GM23248 (cell line): ENCODE measurements at regions not wholly inside any gene's neighbourhood (a gene's known extent, or its start where the extent isn't known, plus 50 kb on each side); places are given as distances from the start of the nearest gene placed in this dataset.

Experiments used
- DNase-seq: peaks from one replicate; pipeline ENCODE4 v3.0.0-alpha.2; 2015
- H2AFZ ChIP-seq: fragments of 200-600 bp; sonication (generic); 2 replicates; pipeline ENCODE4 v1.6.1; 2016; ENCODE audit warnings: antibody characterized with exemption
- H3F3A ChIP-seq: fragments of 200-600 bp; sonication (generic); 2 replicates; pipeline ENCODE4 v1.6.1; 2016; ENCODE audit warnings: mild to moderate bottlenecking, antibody characterized with exemption, mixed run types; ENCODE audit not compliant: insufficient read depth
- H3K27ac ChIP-seq: fragments of 200-600 bp; sonication (generic); 2 replicates; pipeline ENCODE4 v1.5.1; 2016; ENCODE audit warnings: mild to moderate bottlenecking
- H3K27me3 ChIP-seq: fragments of 200-600 bp; sonication (generic); replicated peaks from 2 replicates; pipeline ENCODE4 v1.6.1; 2016; ENCODE audit warnings: mild to moderate bottlenecking; ENCODE audit not compliant: insufficient read depth
- H3K36me3 ChIP-seq: fragments of 200-600 bp; sonication (generic); 2 replicates; pipeline ENCODE4 v1.6.1; 2016; ENCODE audit warnings: low read depth, mild to moderate bottlenecking
- H3K4me1 ChIP-seq: fragments of 200-600 bp; sonication (generic); 2 replicates; pipeline ENCODE4 v1.6.1; 2016; ENCODE audit warnings: mild to moderate bottlenecking; ENCODE audit not compliant: insufficient read depth
- H3K4me2 ChIP-seq: fragments of 200-600 bp; sonication (generic); one replicate; pipeline ENCODE4 v1.6.1; 2016; ENCODE audit warnings: mild to moderate bottlenecking; ENCODE audit not compliant: unreplicated experiment
- H3K4me3 ChIP-seq: fragments of 200-600 bp; sonication (generic); 2 replicates; pipeline ENCODE4 v1.5.1; 2016; ENCODE audit warnings: mild to moderate bottlenecking
- H3K79me2 ChIP-seq: fragments of 200-600 bp; sonication (generic); 2 replicates; pipeline ENCODE4 v1.6.1; 2016; ENCODE audit warnings: mild to moderate bottlenecking; ENCODE audit not compliant: insufficient read depth
- H3K9ac ChIP-seq: fragments of 200-600 bp; sonication (generic); 2 replicates; pipeline ENCODE4 v1.6.1; 2016; ENCODE audit warnings: mild to moderate bottlenecking
- H3K9me2 ChIP-seq: fragments of 200-600 bp; sonication (generic); 2 replicates; pipeline ENCODE4 v1.6.1; 2016; ENCODE audit warnings: mixed run types, mild to moderate bottlenecking, moderate library complexity; ENCODE audit not compliant: insufficient read depth
- H3K9me3 ChIP-seq: fragments of 200-600 bp; sonication (generic); one replicate; pipeline ENCODE4 v1.6.1; 2017; ENCODE audit warnings: low read depth
- H4K20me1 ChIP-seq: fragments of 200-600 bp; sonication (generic); 2 replicates; pipeline ENCODE4 v1.6.0; 2016; ENCODE audit not compliant: insufficient read depth
- EZH2 ChIP-seq: fragments of 200-600 bp; sonication (generic); IDR thresholded peaks from 2 replicates; pipeline ENCODE4 v1.6.1; 2018; ENCODE audit warnings: antibody characterized with exemption, mild to moderate bottlenecking; ENCODE audit not compliant: insufficient read depth, poor library complexity, severe bottlenecking
- EZH2phosphoT487 ChIP-seq: fragments of 200-600 bp; sonication (generic); IDR thresholded peaks from 2 replicates; pipeline ENCODE4 v1.6.1; 2018; ENCODE audit warnings: antibody characterized with exemption, moderate library complexity, mild to moderate bottlenecking, low read depth; ENCODE audit not compliant: insufficient read depth
- WGBS, 2 experiments: methylation state at CpG; one replicate each; pipeline ENCODE4 v1.1.6; 2015 to 2017; ENCODE audit warnings: low lambda C conversion rate in 2 of 2, low coverage in 1 of 2; ENCODE audit errors: missing lambda C conversion rate in 2 of 2; 5-methylcytosine and 5-hydroxymethylcytosine counted together
- in situ Hi-C: fragments of 300-500 bp; cut with MboI; formaldehyde crosslinking; loops from 2 replicates; pipeline ENCODE4 v1.15.0; 2020

DNA sequence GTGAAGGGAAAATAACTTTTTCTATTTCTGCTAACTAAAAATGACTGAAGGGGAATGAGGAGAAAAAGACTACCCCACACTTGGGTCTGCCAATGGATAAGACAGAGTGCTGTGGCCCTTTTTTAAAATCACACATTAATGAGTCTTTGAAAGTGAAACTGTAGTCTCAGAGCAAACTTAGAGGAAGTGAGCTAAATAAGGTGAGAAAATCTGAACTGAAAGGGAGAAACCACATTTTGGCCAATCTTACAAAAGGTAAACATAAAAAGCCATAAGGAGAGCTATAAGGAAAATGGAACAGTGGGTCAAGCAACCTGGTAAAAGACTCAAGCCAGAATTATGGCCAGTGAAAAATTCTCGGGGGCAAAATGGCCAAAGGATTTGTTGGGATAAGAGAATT lies 755.1 kb upstream of the IGFBP7 start:
- in situ Hi-C loops, result no loop called here
- Histone ChIP-seq H3K4me2 (no peak overlapping the region), H3K27ac (no peak overlapping the region), H3K27me3 (no peaks in the 10 kb centered on the region), H3K9me2 (0 out of 2 replicates have a peak, but pooled peaks cover 5% of the 10 kb centered on the region), H3K9ac (no peak overlapping the region), H3K36me3 (no peaks in the 10 kb centered on the region), H3K9me3 (no peaks in the 10 kb centered on the region), H3K4me1 (no peaks in the 10 kb centered on the region), H4K20me1 (no peaks in the 10 kb centered on the region), H2AFZ (no peak overlapping the region), H3F3A (no peaks in the 10 kb centered on the region), H3K4me3 (no peak overlapping the region), H3K79me2 (no peaks in the 10 kb centered on the region)
- no peak for DNase-seq
- TF ChIP-seq EZH2phosphoT487 (no peak), EZH2 (no peak)
- 0 to 3% methylated on average over 1 of the region's 1 CpG for WGBS, 2 experiments

DNA sequence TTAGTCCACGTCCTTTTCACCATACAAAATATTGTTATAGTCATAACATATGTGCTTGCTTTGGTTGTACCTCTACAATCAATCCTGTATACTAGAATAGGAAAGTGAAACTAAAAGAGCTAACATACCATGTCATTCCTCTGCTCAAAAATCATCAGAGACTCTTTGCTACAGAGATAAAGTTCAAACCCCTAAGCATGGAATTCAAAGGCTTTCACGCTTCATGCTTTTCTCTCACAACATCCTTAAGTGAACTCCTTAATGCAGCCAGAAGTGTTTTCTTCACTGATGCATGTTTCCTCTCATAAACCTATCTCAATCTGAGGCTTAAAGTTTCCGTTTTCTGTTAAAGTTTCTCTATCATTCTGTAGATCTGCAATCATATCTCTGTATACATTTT lies 744.6 kb upstream of the IGFBP7 start:
- no peaks in the 10 kb centered on the region for H3K27me3 ChIP-seq
- in situ Hi-C loops, result no loop called here
- H2AFZ ChIP-seq, result no peak overlapping the region
- no peaks in the 10 kb centered on the region for H3K36me3 ChIP-seq
- no peak for DNase-seq
- no peaks in the 10 kb centered on the region for H3K9me2 ChIP-seq
- no peaks in the 10 kb centered on the region for H3K9me3 ChIP-seq
- H4K20me1 ChIP-seq, result no peaks in the 10 kb centered on the region
- H3K4me1 ChIP-seq, result no peaks in the 10 kb centered on the region
- no peak overlapping the region for H3K4me2 ChIP-seq
- no peak overlapping the region for H3K9ac ChIP-seq
- H3K4me3 ChIP-seq, result no peak overlapping the region
- no peak overlapping the region for H3K27ac ChIP-seq
- H3K79me2 ChIP-seq, result no peaks in the 10 kb centered on the region
- TF ChIP-seq EZH2phosphoT487 (no peak), EZH2 (no peak)
- no peaks in the 10 kb centered on the region for H3F3A ChIP-seq
- 27 to 33% methylated on average over 3 of the region's 3 CpGs for WGBS, 2 experiments

DNA sequence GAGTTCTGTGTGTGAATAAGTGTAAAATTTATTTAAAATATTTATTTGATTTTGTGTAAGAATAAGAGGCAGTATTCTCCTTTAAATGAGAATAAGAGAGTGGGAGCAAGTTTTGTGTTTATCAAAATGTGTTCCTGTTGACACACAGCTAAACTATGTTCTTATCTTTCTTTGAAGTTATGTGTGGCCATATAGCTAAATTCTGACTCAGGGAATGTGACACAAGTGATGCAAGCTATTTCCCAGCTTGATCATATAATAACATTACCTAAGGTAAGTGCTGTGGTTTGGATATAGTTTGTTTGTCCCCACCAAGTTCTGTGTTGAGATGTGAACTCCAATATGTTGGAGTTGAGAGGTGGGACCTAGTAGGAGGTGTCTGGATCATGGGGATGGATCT lies 740.0 kb upstream of the IGFBP7 start:
- in situ Hi-C loops, result no loop called here
- no peak overlapping the region for H2AFZ ChIP-seq
- no peaks in the 10 kb centered on the region for H3K9me3 ChIP-seq
- H3K27ac ChIP-seq, result no peak overlapping the region
- no peaks in the 10 kb centered on the region for H4K20me1 ChIP-seq
- H3K9me2 ChIP-seq, result no peaks in the 10 kb centered on the region
- no peaks in the 10 kb centered on the region for H3K27me3 ChIP-seq
- H3K4me1 ChIP-seq, result no peaks in the 10 kb centered on the region
- no peaks in the 10 kb centered on the region for H3F3A ChIP-seq
- H3K4me3 ChIP-seq, result no peak overlapping the region
- no peaks in the 10 kb centered on the region for H3K36me3 ChIP-seq
- no peak overlapping the region for H3K4me2 ChIP-seq
- DNase-seq, result no peak
- TF ChIP-seq EZH2phosphoT487, result no peak
- TF ChIP-seq EZH2, result no peak
- H3K9ac ChIP-seq, result no peak overlapping the region
- no peaks in the 10 kb centered on the region for H3K79me2 ChIP-seq

DNA sequence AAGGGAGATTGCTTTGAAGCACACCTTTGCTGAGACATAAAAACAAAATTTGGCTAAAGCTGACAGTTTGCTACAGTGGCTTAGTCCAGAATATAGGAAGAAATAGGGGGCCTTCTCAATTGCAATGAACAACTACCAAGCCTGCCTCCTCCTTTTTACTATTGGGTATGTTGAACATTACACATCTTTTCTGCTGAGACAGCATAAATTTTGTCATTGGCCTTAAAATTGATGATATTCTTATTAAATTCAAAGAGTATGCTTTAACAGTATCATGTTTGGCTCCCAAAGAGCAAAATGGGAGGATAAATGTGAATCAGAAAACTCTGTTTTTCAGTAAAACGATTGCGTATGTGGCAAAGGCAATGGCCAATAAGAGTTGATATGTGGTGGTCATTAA lies 721.9 kb upstream of the IGFBP7 start:
- Histone ChIP-seq H3K27me3 (no peaks in the 10 kb centered on the region), H3K27ac (no peak overlapping the region), H3K4me3 (no peak overlapping the region), H4K20me1 (no peaks in the 10 kb centered on the region), H3K79me2 (no peaks in the 10 kb centered on the region), H3K36me3 (no peaks in the 10 kb centered on the region), H3K4me1 (no peaks in the 10 kb centered on the region), H3K9me3 (no peaks in the 10 kb centered on the region), H3F3A (no peaks in the 10 kb centered on the region), H2AFZ (no peak overlapping the region), H3K9me2 (no peaks in the 10 kb centered on the region), H3K4me2 (no peak overlapping the region), H3K9ac (no peak overlapping the region)
- WGBS, 2 experiments, result 53 to 63% methylated on average over 2 of the region's 2 CpGs
- TF ChIP-seq EZH2 (no peak), EZH2phosphoT487 (no peak)
- in situ Hi-C loops, result no loop called here
- DNase-seq, result no peak

DNA sequence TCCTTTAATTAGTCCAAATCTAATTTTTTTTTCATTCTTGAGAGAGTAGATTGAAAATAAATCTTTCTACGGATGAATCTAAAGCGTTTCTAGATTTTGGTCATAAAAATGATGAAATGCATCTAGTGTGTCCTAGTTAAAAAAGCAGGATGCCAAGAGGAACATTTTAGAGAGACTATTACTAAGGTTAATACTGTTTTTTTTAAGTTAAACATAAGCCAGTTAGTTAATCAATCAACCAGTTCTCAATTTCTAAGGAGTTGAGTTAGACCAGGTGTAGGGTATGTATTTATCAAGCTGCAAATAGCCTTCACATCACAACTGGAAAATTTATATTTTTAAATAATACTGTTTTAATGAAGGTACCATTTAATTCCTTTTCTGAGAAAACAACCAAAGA lies 679.5 kb upstream of the IGFBP7 start:
- no peaks in the 10 kb centered on the region for H3K79me2 ChIP-seq
- DNase-seq, result no peak
- no peaks in the 10 kb centered on the region for H3K4me1 ChIP-seq
- 8 to 13% methylated on average over 2 of the region's 2 CpGs for WGBS, 2 experiments
- no peak overlapping the region for H3K4me2 ChIP-seq
- TF ChIP-seq EZH2 (no peak), EZH2phosphoT487 (no peak)
- H2AFZ ChIP-seq, result no peak overlapping the region
- H3K27me3 ChIP-seq, result no peaks in the 10 kb centered on the region
- no peaks in the 10 kb centered on the region for H3F3A ChIP-seq
- in situ Hi-C loops, result no loop called here
- no peak overlapping the region for H3K27ac ChIP-seq
- H3K9me2 ChIP-seq, result no peaks in the 10 kb centered on the region
- no peaks in the 10 kb centered on the region for H4K20me1 ChIP-seq
- H3K4me3 ChIP-seq, result no peak overlapping the region
- H3K9me3 ChIP-seq, result no peaks in the 10 kb centered on the region
- H3K9ac ChIP-seq, result no peak overlapping the region
- no peaks in the 10 kb centered on the region for H3K36me3 ChIP-seq
